OCI-LY3 (cell line): ENCODE measurements at regions not wholly inside any gene's neighbourhood (a gene's known extent, or its start where the extent isn't known, plus 50 kb on each side); places are given as distances from the start of the nearest gene placed in this dataset.
A peak's percentile ranks its signal among the peaks of the same experiment; 100 is the strongest.

Source experiments
- H2AFZ ChIP-seq: fragments of 200-600, 300-600 bp; shearing (Covaris generic); 2 replicates; pipeline ENCODE4 v1.6.0; 2014; ENCODE audit warnings: antibody characterized with exemption, low read depth, low read length
- H3K27ac ChIP-seq: fragments of 200-600, 300-600 bp; sonication (generic); 2 replicates; pipeline ENCODE4 v1.5.1; 2014; ENCODE audit warnings: mild to moderate bottlenecking, low read length, moderate library complexity, mixed read lengths
- H3K27me3 ChIP-seq: fragments of 200-600, 300-600 bp; sonication (generic); 2 replicates; pipeline ENCODE4 v1.6.1; 2014; ENCODE audit warnings: low read depth, low read length, mixed read lengths
- H3K36me3 ChIP-seq: fragments of 200-600, 300-600 bp; sonication (generic); replicated peaks from 2 replicates; pipeline ENCODE3; 2014; ENCODE audit warnings: low read depth, low read length, mixed read lengths
- H3K4me1 ChIP-seq: fragments of 300-600, 200-600 bp; sonication (generic); 2 replicates; pipeline ENCODE4 v1.6.1; 2014; ENCODE audit warnings: low read length, mixed read lengths
- H3K4me2 ChIP-seq: fragments of 200-600, 300-600 bp; sonication (generic); 2 replicates; pipeline ENCODE4 v1.6.1; 2014; ENCODE audit warnings: low read length, mixed read lengths
- H3K4me3 ChIP-seq: fragments of 300-600, 200-600 bp; sonication (generic); 2 replicates; pipeline ENCODE4 v1.5.1; 2014; ENCODE audit warnings: antibody characterized with exemption, mild to moderate bottlenecking, low read length, moderate library complexity
- H3K79me2 ChIP-seq: fragments of 300-600, 200-600 bp; shearing (Covaris generic); 2 replicates; pipeline ENCODE4 v1.6.1; 2014; ENCODE audit warnings: mild to moderate bottlenecking, low read length, mixed read lengths
- H3K9ac ChIP-seq: fragments of 300-600, 200-600 bp; shearing (Covaris generic); 2 replicates; pipeline ENCODE4 v1.6.0; 2014; ENCODE audit warnings: mild to moderate bottlenecking, low read length, moderate library complexity
- H3K9me3 ChIP-seq: fragments of 200-600, 300-600 bp; shearing (Covaris generic); 2 replicates; pipeline ENCODE4 v1.6.1; 2014; ENCODE audit warnings: low read length, mixed read lengths; ENCODE audit not compliant: insufficient read depth
- H4K20me1 ChIP-seq: fragments of 200-600, 300-600 bp; sonication (generic); 2 replicates; pipeline ENCODE4 v1.6.1; 2016; ENCODE audit warnings: low read length, mixed read lengths; ENCODE audit not compliant: insufficient read depth
- EZH2phosphoT487 ChIP-seq: fragments of 200-600 bp; shearing (Covaris generic); IDR thresholded peaks from 2 replicates; pipeline ENCODE4 v1.6.1; 2018; ENCODE audit warnings: antibody characterized with exemption, mixed run types, low read depth
- TF ChIP-seq, protein P1 (sequence below): fragments of 200-600, 300-600 bp; sonication (generic); IDR thresholded peaks from 2 replicates; pipeline ENCODE4 v1.5.1; 2014; ENCODE audit warnings: antibody characterized with exemption, low read length, low read depth

DNA sequence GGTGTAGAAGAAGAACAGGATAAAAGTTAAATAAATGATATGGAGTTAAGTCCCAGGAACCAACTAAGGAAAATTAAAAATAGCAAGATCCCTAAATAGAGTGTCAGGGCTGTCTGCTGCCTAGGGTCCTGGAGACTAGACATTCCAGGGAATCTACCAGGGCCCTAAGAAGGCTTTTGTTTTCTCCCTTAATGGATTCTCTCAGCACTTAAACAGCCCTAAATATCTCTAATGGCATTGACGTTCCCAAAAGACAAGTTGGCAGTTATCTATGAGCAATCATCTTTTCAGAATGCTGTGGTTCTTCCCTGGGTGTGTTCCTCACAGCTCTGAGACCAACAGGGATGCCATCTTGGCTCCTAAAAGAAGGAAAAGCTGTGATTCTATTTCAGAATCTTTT is 616.3 kb downstream of the EPHA4 start:
- no peaks in the 10 kb centered on the region for H3K79me2 ChIP-seq
- peaks cover 18% of the 10 kb centered on the region for H3K4me1 ChIP-seq
- H3K27ac ChIP-seq: no peak overlapping the region
- no peak overlapping the region for H3K4me2 ChIP-seq
- H2AFZ ChIP-seq: no peak overlapping the region
- no peaks in the 10 kb centered on the region for H3K9me3 ChIP-seq
- TF ChIP-seq, protein P1, sequence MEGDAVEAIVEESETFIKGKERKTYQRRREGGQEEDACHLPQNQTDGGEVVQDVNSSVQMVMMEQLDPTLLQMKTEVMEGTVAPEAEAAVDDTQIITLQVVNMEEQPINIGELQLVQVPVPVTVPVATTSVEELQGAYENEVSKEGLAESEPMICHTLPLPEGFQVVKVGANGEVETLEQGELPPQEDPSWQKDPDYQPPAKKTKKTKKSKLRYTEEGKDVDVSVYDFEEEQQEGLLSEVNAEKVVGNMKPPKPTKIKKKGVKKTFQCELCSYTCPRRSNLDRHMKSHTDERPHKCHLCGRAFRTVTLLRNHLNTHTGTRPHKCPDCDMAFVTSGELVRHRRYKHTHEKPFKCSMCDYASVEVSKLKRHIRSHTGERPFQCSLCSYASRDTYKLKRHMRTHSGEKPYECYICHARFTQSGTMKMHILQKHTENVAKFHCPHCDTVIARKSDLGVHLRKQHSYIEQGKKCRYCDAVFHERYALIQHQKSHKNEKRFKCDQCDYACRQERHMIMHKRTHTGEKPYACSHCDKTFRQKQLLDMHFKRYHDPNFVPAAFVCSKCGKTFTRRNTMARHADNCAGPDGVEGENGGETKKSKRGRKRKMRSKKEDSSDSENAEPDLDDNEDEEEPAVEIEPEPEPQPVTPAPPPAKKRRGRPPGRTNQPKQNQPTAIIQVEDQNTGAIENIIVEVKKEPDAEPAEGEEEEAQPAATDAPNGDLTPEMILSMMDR: no peak
- no peak for TF ChIP-seq EZH2phosphoT487
- H3K27me3 ChIP-seq: no peaks in the 10 kb centered on the region
- no peak overlapping the region for H3K9ac ChIP-seq
- H4K20me1 ChIP-seq: no peaks in the 10 kb centered on the region
- no peaks in the 10 kb centered on the region for H3K36me3 ChIP-seq
- H3K4me3 ChIP-seq: no peak overlapping the region

DNA sequence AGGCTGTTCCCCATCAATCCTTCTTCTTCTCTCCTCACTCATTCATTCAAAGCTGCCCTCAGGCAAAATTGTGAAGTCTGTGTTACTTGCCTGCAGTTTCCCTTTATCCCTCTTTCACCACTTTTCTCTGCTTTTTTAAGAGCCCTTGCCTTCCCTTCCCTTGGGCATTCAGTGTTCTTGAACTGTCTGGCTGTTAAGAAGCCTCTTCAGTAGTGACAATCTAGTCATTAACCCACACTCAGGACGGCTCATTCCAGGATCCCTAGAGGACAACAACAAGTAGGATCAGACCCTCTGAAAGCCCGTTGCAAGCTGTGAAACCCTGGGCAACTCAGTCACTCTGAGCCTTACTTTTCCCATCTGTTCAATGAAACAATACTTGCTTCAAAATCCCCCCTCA is 615.7 kb downstream of the EPHA4 start:
- TF ChIP-seq EZH2phosphoT487: no peak
- TF ChIP-seq, protein P1: no peak
- H3K4me3 ChIP-seq: no peak overlapping the region

GRCh38 chr2:220959391-220959802 is 612.7 kb downstream of the EPHA4 start:
- peak overlapping the region; percentile 57 for H3K4me2 ChIP-seq
- H3K4me3 ChIP-seq: no peak overlapping the region
- H3K36me3 ChIP-seq: no peaks in the 10 kb centered on the region
- H3K9ac ChIP-seq: no peak overlapping the region
- TF ChIP-seq EZH2phosphoT487: no peak
- TF ChIP-seq, protein P1: no peak
- peaks cover 13% of the 10 kb centered on the region for H3K4me1 ChIP-seq
- H3K27ac ChIP-seq: peak overlapping the region; percentile 8; the same call in 1 of the 2 replicates
- H3K9me3 ChIP-seq: no peaks in the 10 kb centered on the region
- H2AFZ ChIP-seq: no peak overlapping the region
- H3K27me3 ChIP-seq: no peaks in the 10 kb centered on the region
- H3K79me2 ChIP-seq: no peaks in the 10 kb centered on the region
- H4K20me1 ChIP-seq: no peaks in the 10 kb centered on the region

More for the DNA sequence above, 615.7 kb downstream of the EPHA4 start:
- Histone ChIP-seq H4K20me1 (no peaks in the 10 kb centered on the region), H3K27ac (no peak overlapping the region), H3K27me3 (no peaks in the 10 kb centered on the region), H3K36me3 (no peaks in the 10 kb centered on the region), H3K79me2 (no peaks in the 10 kb centered on the region), H2AFZ (no peak overlapping the region), H3K4me1 (peaks cover 13% of the 10 kb centered on the region), H3K9me3 (no peaks in the 10 kb centered on the region), H3K4me2 (no peak overlapping the region), H3K9ac (no peak overlapping the region)

- H3K27ac ChIP-seq: no peak overlapping the region
- H3K9me3 ChIP-seq: no peaks in the 10 kb centered on the region
- no peaks in the 10 kb centered on the region for H3K79me2 ChIP-seq
- H4K20me1 ChIP-seq: no peaks in the 10 kb centered on the region
- H3K27me3 ChIP-seq: no peaks in the 10 kb centered on the region
- peaks cover 13% of the 10 kb centered on the region for H3K4me1 ChIP-seq
- H3K4me2 ChIP-seq: no peak overlapping the region
- H3K4me3 ChIP-seq: no peak overlapping the region
- no peak overlapping the region for H3K9ac ChIP-seq
- no peaks in the 10 kb centered on the region for H3K36me3 ChIP-seq
- TF ChIP-seq EZH2phosphoT487: no peak
- TF ChIP-seq, protein P1: no peak
- no peak overlapping the region for H2AFZ ChIP-seq
Observed at GRCh38 chr2:220961143-220961860, 610.8 kb downstream of the EPHA4 start.
